ENCODE measurements at regions not wholly inside any gene's neighbourhood (a gene's known extent, or its start where the extent isn't known, plus 50 kb on each side); places are given as distances from the start of the nearest gene placed in this dataset.
"Not testable (repeated sequence)": the region's sequence is repeated elsewhere in the genome, so short reads cannot be mapped to it uniquely, and the experiment has no call there.

- no peak for DNase-seq
Measured at GRCh38 chr11:57920971-57921370, 102.7 kb upstream of the OR9Q1 start.

- DNase-seq = no peak
Measured at GRCh38 chr11:57932105-57932504, 91.6 kb upstream of the OR9Q1 start.

- no peak for DNase-seq
Measured at GRCh38 chr11:57935402-57936049, 88.2 kb upstream of the OR9Q1 start.

- no peak for DNase-seq
Measured at GRCh38 chr11:57936050-57936418, 87.6 kb upstream of the OR9Q1 start.

GRCh38 chr11:57937431-57937830 is 86.2 kb upstream of the OR9Q1 start:
- no peak for DNase-seq

- DNase-seq = no peak
Measured at GRCh38 chr11:57938351-57938750, 85.3 kb upstream of the OR9Q1 start.

GRCh38 chr11:57940044-57940756 is 83.5 kb upstream of the OR9Q1 start:
- DNase-seq = no peak

GRCh38 chr11:57941875-57942274 is 81.8 kb upstream of the OR9Q1 start:
- DNase-seq = no peak

- DNase-seq = no peak
Measured at GRCh38 chr11:57942808-57943207, 80.9 kb upstream of the OR9Q1 start.

GRCh38 chr11:57943766-57944165 is 79.9 kb upstream of the OR9Q1 start:
- DNase-seq = not testable (repeated sequence)

GRCh38 chr11:57946628-57947027 is 77.1 kb upstream of the OR9Q1 start:
- DNase-seq = no peak

GRCh38 chr11:57964660-57965059 is 59.0 kb upstream of the OR9Q1 start:
- no peak for DNase-seq

- no peak for DNase-seq
Measured at GRCh38 chr11:57971272-57972012, 52.2 kb upstream of the OR9Q1 start.

GRCh38 chr11:57972013-57972367 is 51.7 kb upstream of the OR9Q1 start:
- DNase-seq = no peak

Data from NCI-H69 (cell line).